NCI-H1694 (cell line): ENCODE measurements at regions not wholly inside any gene's neighbourhood (a gene's known extent, or its start where the extent isn't known, plus 50 kb on each side); places are given as distances from the start of the nearest gene placed in this dataset.
"Not testable (repeated sequence)": the region's sequence is repeated elsewhere in the genome, so short reads cannot be mapped to it uniquely, and the experiment has no call there.

Experiments
- DNase-seq: peaks from one replicate; lab custom pipeline; 2025; lab: John Stamatoyannopoulos, UW

GRCh38 chr7:49100908-49101740, 176.8 kb downstream of the CDC14C start:
- not testable (repeated sequence) for DNase-seq

GRCh38 chr7:49102411-49102810, 178.1 kb downstream of the CDC14C start:
- DNase-seq = no peak

- DNase-seq = no peak
Observed at GRCh38 chr7:49111706-49112105, 187.4 kb downstream of the CDC14C start.

GRCh38 chr7:49112222-49112621, 187.9 kb downstream of the CDC14C start:
- no peak for DNase-seq

GRCh38 chr7:49112647-49113046, 188.3 kb downstream of the CDC14C start:
- no peak for DNase-seq

GRCh38 chr7:49119706-49120105, 195.4 kb downstream of the CDC14C start:
- no peak for DNase-seq

- no peak for DNase-seq
Observed at GRCh38 chr7:49125246-49125645, 200.9 kb downstream of the CDC14C start.

- no peak for DNase-seq
Observed at GRCh38 chr7:49127359-49127913, 203.1 kb downstream of the CDC14C start.

- DNase-seq = no peak
Observed at GRCh38 chr7:49137978-49138377, 213.6 kb downstream of the CDC14C start.

- DNase-seq = no peak
Observed at GRCh38 chr7:49150486-49150885, 226.1 kb downstream of the CDC14C start.

GRCh38 chr7:49151146-49151545, 226.8 kb downstream of the CDC14C start:
- DNase-seq = no peak

- no peak for DNase-seq
Observed at GRCh38 chr7:49158321-49158720, 234.0 kb downstream of the CDC14C start.

- DNase-seq = no peak
Observed at GRCh38 chr7:49159536-49159935, 235.2 kb downstream of the CDC14C start.

GRCh38 chr7:49166441-49166840, 242.1 kb downstream of the CDC14C start:
- DNase-seq = no peak

- no peak for DNase-seq
Observed at GRCh38 chr7:49172639-49173038, 248.3 kb downstream of the CDC14C start.

- no peak for DNase-seq
Observed at GRCh38 chr7:49174396-49174795, 250.0 kb downstream of the CDC14C start.

- DNase-seq = no peak
Observed at GRCh38 chr7:49187543-49188268, 263.4 kb downstream of the CDC14C start.

- no peak for DNase-seq
Observed at GRCh38 chr7:49228426-49229098, 304.2 kb downstream of the CDC14C start.

GRCh38 chr7:49229246-49229645, 304.9 kb downstream of the CDC14C start:
- no peak for DNase-seq

GRCh38 chr7:49243521-49243920, 319.2 kb downstream of the CDC14C start:
- no peak for DNase-seq

GRCh38 chr7:49244543-49244942, 320.2 kb downstream of the CDC14C start:
- DNase-seq = no peak

GRCh38 chr7:49245062-49245461, 320.7 kb downstream of the CDC14C start:
- DNase-seq = no peak
